ENCODE measurements at regions not wholly inside any gene's neighbourhood (a gene's known extent, or its start where the extent isn't known, plus 50 kb on each side); places are given as distances from the start of the nearest gene placed in this dataset.
"Not testable (repeated sequence)": the region's sequence is repeated elsewhere in the genome, so short reads cannot be mapped to it uniquely, and the experiment has no call there.

GRCh38 chr14:87253791-87254190 is 739.2 kb downstream of the GALC start:
- not testable (repeated sequence) for DNase-seq

GRCh38 chr14:87252103-87252502 is 740.9 kb downstream of the GALC start:
- DNase-seq, result no peak

- DNase-seq, result no peak
Observed at GRCh38 chr14:87251011-87251410, 742.0 kb downstream of the GALC start.

- DNase-seq, result no peak
Observed at GRCh38 chr14:87241018-87241768, 751.8 kb downstream of the GALC start.

GRCh38 chr14:87240319-87240718 is 752.7 kb downstream of the GALC start:
- not testable (repeated sequence) for DNase-seq

- no peak for DNase-seq
Observed at GRCh38 chr14:87233806-87234384, 759.1 kb downstream of the GALC start.

GRCh38 chr14:87233266-87233665 is 759.7 kb downstream of the GALC start:
- no peak for DNase-seq

- no peak for DNase-seq
Observed at GRCh38 chr14:87231336-87232026, 761.5 kb downstream of the GALC start.

GRCh38 chr14:87230726-87231125 is 762.3 kb downstream of the GALC start:
- DNase-seq, result no peak

GRCh38 chr14:87229131-87229530 is 763.9 kb downstream of the GALC start:
- DNase-seq, result no peak

GRCh38 chr14:87217023-87217422 is 776.0 kb downstream of the GALC start:
- DNase-seq, result no peak

GRCh38 chr14:87214558-87214957 is 778.4 kb downstream of the GALC start:
- DNase-seq, result no peak

- no peak for DNase-seq
Observed at GRCh38 chr14:87207756-87208155, 785.2 kb downstream of the GALC start.

GRCh38 chr14:87205811-87206210 is 787.2 kb downstream of the GALC start:
- DNase-seq, result no peak

GRCh38 chr14:87203346-87203745 is 789.6 kb downstream of the GALC start:
- no peak for DNase-seq

- DNase-seq, result peak in 1 of 58 donors; percentile 14
Observed at GRCh38 chr14:87199381-87199780, 793.6 kb downstream of the GALC start.

- DNase-seq, result no peak
Observed at GRCh38 chr14:87196436-87196835, 796.5 kb downstream of the GALC start.

- no peak for DNase-seq
Observed at GRCh38 chr14:87187786-87188185, 805.2 kb downstream of the GALC start.

- no peak for DNase-seq
Observed at GRCh38 chr14:87186737-87187136, 806.2 kb downstream of the GALC start.

- no peak for DNase-seq
Observed at GRCh38 chr14:87185961-87186560, 806.9 kb downstream of the GALC start.

GRCh38 chr14:87184180-87184579 is 808.8 kb downstream of the GALC start:
- no peak for DNase-seq

- no peak for DNase-seq
Observed at GRCh38 chr14:87181288-87181687, 811.7 kb downstream of the GALC start.
